HG02885 (cell line): ENCODE measurements at regions not wholly inside any gene's neighbourhood (a gene's known extent, or its start where the extent isn't known, plus 50 kb on each side); places are given as distances from the start of the nearest gene placed in this dataset.

ENCODE experiments used
- ATAC-seq: cut with Tn5 transposase; IDR thresholded peaks from one replicate; pipeline ENCODE4 v1.9.1; 2021; ENCODE audit warnings: mild to moderate bottlenecking; ENCODE audit not compliant: unreplicated experiment, poor library complexity

- no peak for ATAC-seq
These were observed 1158.6 kb downstream of the CDH12 start for GRCh38 chr5:21694567-21694966.

GRCh38 chr5:21693591-21693990 lies 1159.6 kb downstream of the CDH12 start:
- no peak for ATAC-seq

- no peak for ATAC-seq
These were observed 1163.6 kb downstream of the CDH12 start for GRCh38 chr5:21689587-21689986.

- ATAC-seq, result no peak
These were observed 1164.5 kb downstream of the CDH12 start for GRCh38 chr5:21688655-21689054.

- no peak for ATAC-seq
These were observed 1165.5 kb downstream of the CDH12 start for GRCh38 chr5:21687621-21688020.

- no peak for ATAC-seq
These were observed 1166.4 kb downstream of the CDH12 start for GRCh38 chr5:21686706-21687105.

- ATAC-seq, result no peak
These were observed 1167.6 kb downstream of the CDH12 start for GRCh38 chr5:21685522-21685921.

GRCh38 chr5:21684992-21685391 lies 1168.2 kb downstream of the CDH12 start:
- ATAC-seq, result no peak

GRCh38 chr5:21681911-21682310 lies 1171.2 kb downstream of the CDH12 start:
- no peak for ATAC-seq

- ATAC-seq, result no peak
These were observed 1172.5 kb downstream of the CDH12 start for GRCh38 chr5:21680641-21681040.

- ATAC-seq, result no peak
These were observed 1172.9 kb downstream of the CDH12 start for GRCh38 chr5:21680196-21680595.

- no peak for ATAC-seq
These were observed 1174.6 kb downstream of the CDH12 start for GRCh38 chr5:21678526-21678925.

- no peak for ATAC-seq
These were observed 1180.2 kb downstream of the CDH12 start for GRCh38 chr5:21672911-21673310.

- ATAC-seq, result no peak
These were observed 1180.8 kb downstream of the CDH12 start for GRCh38 chr5:21672360-21672759.

- ATAC-seq, result no peak
These were observed 1187.6 kb downstream of the CDH12 start for GRCh38 chr5:21665524-21665923.

- ATAC-seq, result no peak
These were observed 1190.1 kb downstream of the CDH12 start for GRCh38 chr5:21663082-21663481.

GRCh38 chr5:21661184-21661583 lies 1192.0 kb downstream of the CDH12 start:
- no peak for ATAC-seq

- no peak for ATAC-seq
These were observed 1198.6 kb downstream of the CDH12 start for GRCh38 chr5:21654556-21654955.

- no peak for ATAC-seq
These were observed 1203.2 kb downstream of the CDH12 start for GRCh38 chr5:21649969-21650368.

- no peak for ATAC-seq
These were observed 1206.7 kb downstream of the CDH12 start for GRCh38 chr5:21646469-21646868.

GRCh38 chr5:21644032-21644431 lies 1209.1 kb downstream of the CDH12 start:
- no peak for ATAC-seq

- no peak for ATAC-seq
These were observed 1210.8 kb downstream of the CDH12 start for GRCh38 chr5:21642312-21642711.

GRCh38 chr5:21623831-21624230 lies 1229.3 kb downstream of the CDH12 start:
- ATAC-seq, result no peak
